ENCODE measurements at regions not wholly inside any gene's neighbourhood (a gene's known extent, or its start where the extent isn't known, plus 50 kb on each side); places are given as distances from the start of the nearest gene placed in this dataset.

DNA sequence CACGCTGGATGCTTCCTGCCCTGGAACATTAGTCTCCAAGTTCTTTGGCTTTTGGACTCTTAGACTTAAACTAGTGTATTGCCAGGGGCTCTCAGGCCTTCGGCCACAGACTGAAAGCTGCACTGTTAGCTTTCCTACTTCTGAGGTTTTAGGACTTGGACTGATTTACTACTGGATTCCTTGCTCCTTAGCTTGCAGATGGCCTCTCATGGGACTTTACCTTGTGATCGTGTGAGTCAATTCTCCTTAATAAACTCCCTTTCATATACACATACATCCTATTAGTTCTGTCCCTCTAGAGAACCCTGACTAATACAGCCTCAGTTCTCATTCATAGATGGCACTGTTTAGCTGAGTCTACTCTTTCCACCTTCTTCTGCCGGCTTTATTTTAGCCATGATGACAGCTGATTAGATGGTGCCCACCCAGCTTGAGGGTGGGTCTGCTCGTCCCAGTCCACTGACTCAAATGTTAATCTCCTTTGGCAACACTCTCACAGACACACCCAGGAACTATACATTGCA, 389.1 kb downstream of the NYAP2 start:
- no TSS peak for BruUV-seq (replicated peaks)

DNA sequence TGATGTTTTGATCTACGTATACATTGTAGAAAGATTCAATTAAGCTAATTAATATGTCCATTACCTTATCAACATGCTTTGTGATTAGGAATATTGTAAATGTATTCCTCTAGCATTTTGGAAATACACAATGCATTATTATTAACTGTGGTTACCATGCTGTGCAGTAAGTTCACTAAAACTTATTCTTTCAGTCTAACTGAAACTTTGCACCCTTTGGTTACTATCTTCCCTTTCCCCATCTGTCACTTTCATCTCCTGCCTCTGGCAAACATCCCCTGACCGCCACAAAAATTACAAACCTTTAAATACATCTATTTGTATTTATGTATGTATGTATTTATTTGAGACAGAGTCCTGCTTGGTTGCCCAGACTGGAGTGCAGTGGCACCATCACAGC, 388.0 kb downstream of the NYAP2 start:
- no peaks in the 10 kb centered on the region for H3K27me3 ChIP-seq (replicated peaks; ENCODE audit: insufficient read depth, low read depth, low read length, poor library complexity)
- no peak for TF ChIP-seq EZH2 (IDR thresholded peaks at IDR 0.05; ENCODE audit: borderline replicate concordance, low read depth, low read length, poor library complexity, severe bottlenecking)
- TF ChIP-seq, protein P1, sequence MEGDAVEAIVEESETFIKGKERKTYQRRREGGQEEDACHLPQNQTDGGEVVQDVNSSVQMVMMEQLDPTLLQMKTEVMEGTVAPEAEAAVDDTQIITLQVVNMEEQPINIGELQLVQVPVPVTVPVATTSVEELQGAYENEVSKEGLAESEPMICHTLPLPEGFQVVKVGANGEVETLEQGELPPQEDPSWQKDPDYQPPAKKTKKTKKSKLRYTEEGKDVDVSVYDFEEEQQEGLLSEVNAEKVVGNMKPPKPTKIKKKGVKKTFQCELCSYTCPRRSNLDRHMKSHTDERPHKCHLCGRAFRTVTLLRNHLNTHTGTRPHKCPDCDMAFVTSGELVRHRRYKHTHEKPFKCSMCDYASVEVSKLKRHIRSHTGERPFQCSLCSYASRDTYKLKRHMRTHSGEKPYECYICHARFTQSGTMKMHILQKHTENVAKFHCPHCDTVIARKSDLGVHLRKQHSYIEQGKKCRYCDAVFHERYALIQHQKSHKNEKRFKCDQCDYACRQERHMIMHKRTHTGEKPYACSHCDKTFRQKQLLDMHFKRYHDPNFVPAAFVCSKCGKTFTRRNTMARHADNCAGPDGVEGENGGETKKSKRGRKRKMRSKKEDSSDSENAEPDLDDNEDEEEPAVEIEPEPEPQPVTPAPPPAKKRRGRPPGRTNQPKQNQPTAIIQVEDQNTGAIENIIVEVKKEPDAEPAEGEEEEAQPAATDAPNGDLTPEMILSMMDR (conservative IDR thresholded peaks at IDR 0.05; ENCODE audit: low read depth, low read length), result no peak
- H3K27ac ChIP-seq (ENCODE audit: low read depth, low read length, poor library complexity, severe bottlenecking), result peak overlapping the region; percentile 12
- no peak for DNase-seq (ENCODE audit: low spot score)
- intact Hi-C loops (cut with micrococcal nuclease; ENCODE audit: unreplicated experiment), result no loop called here
- ChIA-PET CTCF (no interaction called here), POLR2A (ENCODE audit: low non-redundant PET) (no interaction called here)
- peaks cover 14% of the 10 kb centered on the region for H3K4me1 ChIP-seq (ENCODE audit: insufficient read depth, low read length, poor library complexity, severe bottlenecking)
- H3K9me3 ChIP-seq (ENCODE audit: low read depth, low read length, poor library complexity, severe bottlenecking), result no peaks in the 10 kb centered on the region
- H3K4me3 ChIP-seq (ENCODE audit: low read depth, low read length, poor library complexity, severe bottlenecking), result no peak overlapping the region
- no TSS peak for BruUV-seq (replicated peaks)
- peaks cover 5% of the 10 kb centered on the region for H3K36me3 ChIP-seq (ENCODE audit: insufficient read depth, low read length, poor library complexity, severe bottlenecking)

More for the DNA sequence above, 389.1 kb downstream of the NYAP2 start:
- no peak for DNase-seq (ENCODE audit: low spot score)
- Histone ChIP-seq H3K27ac (ENCODE audit: low read depth, low read length, poor library complexity, severe bottlenecking) (no peak overlapping the region), H3K9me3 (ENCODE audit: low read depth, low read length, poor library complexity, severe bottlenecking) (no peaks in the 10 kb centered on the region), H3K4me3 (ENCODE audit: low read depth, low read length, poor library complexity, severe bottlenecking) (no peak overlapping the region), H3K36me3 (ENCODE audit: insufficient read depth, low read length, poor library complexity, severe bottlenecking) (peaks cover 5% of the 10 kb centered on the region), H3K4me1 (ENCODE audit: insufficient read depth, low read length, poor library complexity, severe bottlenecking) (peaks cover 24% of the 10 kb centered on the region), H3K27me3 (replicated peaks; ENCODE audit: insufficient read depth, low read depth, low read length, poor library complexity) (no peaks in the 10 kb centered on the region)
- ChIA-PET POLR2A (ENCODE audit: low non-redundant PET) (no interaction called here), CTCF (no interaction called here)
- TF ChIP-seq EZH2 (IDR thresholded peaks at IDR 0.05; ENCODE audit: borderline replicate concordance, low read depth, low read length, poor library complexity, severe bottlenecking), result no peak
- TF ChIP-seq, protein P1 (conservative IDR thresholded peaks at IDR 0.05; ENCODE audit: low read depth, low read length), result no peak
- intact Hi-C loops (cut with micrococcal nuclease; ENCODE audit: unreplicated experiment), result no loop called here

DNA sequence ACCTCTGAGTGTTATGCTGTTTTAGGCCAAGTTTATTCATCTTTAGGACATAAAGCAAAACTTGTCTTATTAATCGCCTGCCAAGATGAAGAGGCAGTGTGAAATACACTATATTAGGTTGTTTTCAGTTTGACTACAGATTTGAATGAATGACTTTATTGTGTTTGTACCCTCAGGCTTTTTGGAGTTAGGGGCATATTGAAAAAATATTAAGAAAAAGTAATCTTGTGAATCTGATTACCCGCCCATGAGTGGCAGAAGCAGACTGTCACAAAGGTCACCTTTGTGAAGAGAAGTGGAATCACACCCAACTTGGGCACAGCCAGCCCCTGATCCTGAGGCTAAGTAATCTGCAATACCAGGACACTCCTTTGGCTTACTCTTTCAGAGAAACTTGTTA, 382.5 kb downstream of the NYAP2 start:
- Histone ChIP-seq H3K9me3 (ENCODE audit: low read depth, low read length, poor library complexity, severe bottlenecking) (no peaks in the 10 kb centered on the region), H3K4me1 (ENCODE audit: insufficient read depth, low read length, poor library complexity, severe bottlenecking) (peaks cover 3% of the 10 kb centered on the region), H3K4me3 (ENCODE audit: low read depth, low read length, poor library complexity, severe bottlenecking) (no peak overlapping the region), H3K27ac (ENCODE audit: low read depth, low read length, poor library complexity, severe bottlenecking) (no peak overlapping the region), H3K36me3 (ENCODE audit: insufficient read depth, low read length, poor library complexity, severe bottlenecking) (no peaks in the 10 kb centered on the region), H3K27me3 (replicated peaks; ENCODE audit: insufficient read depth, low read depth, low read length, poor library complexity) (no peaks in the 10 kb centered on the region)
- ChIA-PET CTCF (no interaction called here), POLR2A (ENCODE audit: low non-redundant PET) (no interaction called here)
- intact Hi-C loops (cut with micrococcal nuclease; ENCODE audit: unreplicated experiment), result no loop called here
- BruUV-seq (replicated peaks), result no TSS peak
- DNase-seq (ENCODE audit: low spot score), result no peak
- no peak for TF ChIP-seq EZH2 (IDR thresholded peaks at IDR 0.05; ENCODE audit: borderline replicate concordance, low read depth, low read length, poor library complexity, severe bottlenecking)
- TF ChIP-seq, protein P1 (conservative IDR thresholded peaks at IDR 0.05; ENCODE audit: low read depth, low read length), result no peak

All from A673 (cell line).